ENCODE measurements at regions not wholly inside any gene's neighbourhood (a gene's known extent, or its start where the extent isn't known, plus 50 kb on each side); places are given as distances from the start of the nearest gene placed in this dataset.

DNA sequence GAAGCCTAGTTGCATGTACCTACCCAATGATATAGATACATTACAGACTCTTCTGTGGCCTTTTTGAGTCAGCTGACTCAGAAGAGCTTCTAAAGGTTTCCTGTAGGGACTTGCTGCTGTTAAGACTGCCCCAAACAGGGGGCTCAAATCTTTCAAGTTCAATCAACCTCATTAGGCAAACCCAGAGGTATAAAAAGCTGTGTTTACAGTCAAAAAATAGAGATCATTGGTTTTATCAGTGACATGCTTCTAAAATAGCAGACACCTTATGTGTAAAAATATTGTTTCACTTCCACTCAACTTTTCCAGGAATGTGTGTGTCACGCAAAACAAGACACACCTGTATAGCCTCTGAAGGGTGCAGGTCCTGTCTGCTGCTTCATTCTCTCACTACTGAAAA is 624.3 kb upstream of the FANCL start:
- TF ChIP-seq, protein P1, sequence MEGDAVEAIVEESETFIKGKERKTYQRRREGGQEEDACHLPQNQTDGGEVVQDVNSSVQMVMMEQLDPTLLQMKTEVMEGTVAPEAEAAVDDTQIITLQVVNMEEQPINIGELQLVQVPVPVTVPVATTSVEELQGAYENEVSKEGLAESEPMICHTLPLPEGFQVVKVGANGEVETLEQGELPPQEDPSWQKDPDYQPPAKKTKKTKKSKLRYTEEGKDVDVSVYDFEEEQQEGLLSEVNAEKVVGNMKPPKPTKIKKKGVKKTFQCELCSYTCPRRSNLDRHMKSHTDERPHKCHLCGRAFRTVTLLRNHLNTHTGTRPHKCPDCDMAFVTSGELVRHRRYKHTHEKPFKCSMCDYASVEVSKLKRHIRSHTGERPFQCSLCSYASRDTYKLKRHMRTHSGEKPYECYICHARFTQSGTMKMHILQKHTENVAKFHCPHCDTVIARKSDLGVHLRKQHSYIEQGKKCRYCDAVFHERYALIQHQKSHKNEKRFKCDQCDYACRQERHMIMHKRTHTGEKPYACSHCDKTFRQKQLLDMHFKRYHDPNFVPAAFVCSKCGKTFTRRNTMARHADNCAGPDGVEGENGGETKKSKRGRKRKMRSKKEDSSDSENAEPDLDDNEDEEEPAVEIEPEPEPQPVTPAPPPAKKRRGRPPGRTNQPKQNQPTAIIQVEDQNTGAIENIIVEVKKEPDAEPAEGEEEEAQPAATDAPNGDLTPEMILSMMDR (IDR thresholded peaks at IDR 0.05; ENCODE audit: insufficient read depth, low read length), result no peak
- no peak overlapping the region for H3K4me3 ChIP-seq (ENCODE audit: low read depth, low read length)
- no peak for DNase-seq (ENCODE audit: low read depth)

DNA sequence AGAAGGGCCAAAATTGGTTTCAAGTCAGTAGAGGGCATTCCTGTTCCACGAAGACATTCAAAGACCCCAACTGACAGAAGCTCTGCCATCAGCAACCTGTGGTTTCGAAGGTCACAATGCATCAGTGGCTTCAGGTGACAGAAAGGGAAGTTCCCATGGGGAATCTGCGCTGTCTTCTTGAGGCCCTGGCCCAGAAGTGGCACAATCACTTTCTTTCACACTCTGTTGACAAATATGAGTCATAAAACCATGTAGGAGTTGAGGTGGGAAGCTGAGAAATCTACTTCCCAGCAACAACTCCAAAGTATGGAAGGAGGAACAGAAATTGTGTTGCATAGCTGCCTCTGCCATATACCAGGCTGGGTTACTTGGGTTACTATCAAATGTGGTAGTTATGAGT is 621.1 kb upstream of the FANCL start:
- DNase-seq (ENCODE audit: low read depth), result no peak
- TF ChIP-seq, protein P1 (IDR thresholded peaks at IDR 0.05; ENCODE audit: insufficient read depth, low read length), result no peak
- no peak overlapping the region for H3K4me3 ChIP-seq (ENCODE audit: low read depth, low read length)

DNA sequence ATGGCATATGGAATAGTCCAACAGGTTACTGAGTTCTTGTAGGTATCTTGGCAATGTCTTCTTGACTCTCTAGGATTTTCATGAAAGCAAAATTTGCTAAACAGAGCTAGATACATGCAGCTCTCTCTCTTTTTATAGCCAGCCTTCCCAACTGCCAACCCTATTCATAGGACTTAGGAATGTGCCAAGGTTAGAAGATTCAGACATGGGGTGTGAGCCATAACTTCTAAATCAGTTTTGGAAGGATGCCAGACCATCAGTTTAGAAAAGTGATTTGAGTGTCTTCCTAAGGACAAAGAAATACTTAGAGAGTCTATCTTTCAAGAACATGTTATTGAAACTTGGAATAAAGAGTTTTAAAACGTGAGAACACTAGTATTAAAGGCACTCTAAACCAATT is 619.5 kb upstream of the FANCL start:
- H3K4me3 ChIP-seq (ENCODE audit: low read depth, low read length), result no peak overlapping the region
- DNase-seq (ENCODE audit: low read depth), result no peak
- TF ChIP-seq, protein P1 (IDR thresholded peaks at IDR 0.05; ENCODE audit: insufficient read depth, low read length), result no peak

DNA sequence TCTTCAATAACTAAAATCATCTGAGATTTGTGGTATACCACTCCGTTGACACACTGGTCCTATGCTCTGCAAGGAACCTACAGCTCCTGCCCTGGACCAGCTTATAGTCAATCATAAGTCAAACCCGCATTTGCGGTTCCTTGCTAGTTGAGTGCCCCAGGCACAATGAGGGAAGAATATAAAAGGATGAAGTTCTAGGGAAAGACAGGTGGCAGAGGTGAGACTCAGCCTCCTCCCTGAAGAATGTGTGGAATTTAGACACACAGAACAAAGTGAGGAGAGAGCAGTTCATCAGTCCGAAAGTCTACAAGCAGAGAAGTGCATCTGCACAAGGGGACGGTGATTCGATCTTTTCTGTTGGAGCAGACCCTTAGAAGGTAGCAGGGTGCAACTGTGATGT is 615.0 kb upstream of the FANCL start:
- TF ChIP-seq, protein P1 (IDR thresholded peaks at IDR 0.05; ENCODE audit: insufficient read depth, low read length), result no peak
- no peak overlapping the region for H3K4me3 ChIP-seq (ENCODE audit: low read depth, low read length)
- no peak for DNase-seq (ENCODE audit: low read depth)

DNA sequence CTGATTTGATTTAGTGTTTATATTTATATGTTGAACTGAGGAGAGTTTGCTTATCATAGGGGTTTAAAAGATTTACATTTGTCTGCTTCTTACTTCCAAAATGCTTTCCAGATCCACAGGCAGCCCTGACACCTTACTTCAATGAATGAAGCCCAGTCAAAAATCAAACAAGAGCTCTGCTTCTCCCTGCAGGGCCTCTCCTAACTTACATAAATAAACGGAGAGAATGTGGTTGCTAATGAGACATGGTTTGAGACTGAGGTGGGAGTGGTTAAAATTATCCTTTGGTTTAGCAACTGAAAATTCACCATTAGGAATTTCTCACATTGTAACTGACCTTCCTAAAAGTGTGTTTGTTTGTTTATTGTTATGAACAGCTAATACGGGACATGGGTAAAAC is 612.3 kb upstream of the FANCL start:
- TF ChIP-seq, protein P1 (IDR thresholded peaks at IDR 0.05; ENCODE audit: insufficient read depth, low read length), result no peak
- no peak overlapping the region for H3K4me3 ChIP-seq (ENCODE audit: low read depth, low read length)
- DNase-seq (ENCODE audit: low read depth), result no peak

DNA sequence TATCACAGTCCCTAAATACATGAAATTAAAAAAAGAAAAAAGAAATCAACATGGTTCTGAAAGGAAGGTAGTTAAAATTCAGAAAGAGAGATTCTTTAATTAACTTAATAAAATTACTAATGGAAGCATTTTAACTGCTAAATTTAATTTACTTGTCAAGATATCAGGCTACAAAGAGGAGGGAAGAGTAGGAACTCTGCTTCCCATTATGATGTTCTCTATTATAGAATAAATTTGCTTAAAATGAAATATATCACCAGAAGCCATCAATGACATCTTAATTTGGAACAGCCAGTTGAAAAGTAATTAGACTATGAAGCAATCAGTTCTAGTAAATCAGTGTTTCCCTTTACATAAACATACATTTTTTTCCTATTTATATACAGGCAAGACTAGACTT is 611.8 kb upstream of the FANCL start:
- no peak for DNase-seq (ENCODE audit: low read depth)
- TF ChIP-seq, protein P1 (IDR thresholded peaks at IDR 0.05; ENCODE audit: insufficient read depth, low read length), result no peak
- H3K4me3 ChIP-seq (ENCODE audit: low read depth, low read length), result no peak overlapping the region

DNA sequence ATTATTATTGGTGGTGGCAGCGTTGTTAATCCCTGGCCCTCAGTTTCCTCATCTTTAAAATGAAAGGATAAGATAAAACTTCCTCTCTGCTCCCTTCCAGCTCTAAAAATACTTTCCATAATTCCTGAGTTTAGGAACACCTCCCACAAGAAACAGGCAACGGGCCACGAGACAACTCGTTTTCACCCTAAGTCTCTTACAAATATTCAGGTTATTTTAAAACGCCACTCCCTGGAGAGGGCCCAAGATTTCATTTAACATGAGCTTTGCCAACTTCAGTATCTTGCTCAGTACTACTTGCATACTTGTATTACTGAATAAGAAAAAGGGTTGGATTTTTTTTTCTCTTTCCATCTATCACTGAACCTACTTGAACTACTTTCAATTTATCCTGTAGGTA is 611.1 kb upstream of the FANCL start:
- TF ChIP-seq, protein P1 (IDR thresholded peaks at IDR 0.05; ENCODE audit: insufficient read depth, low read length), result no peak
- no peak for DNase-seq (ENCODE audit: low read depth)
- no peak overlapping the region for H3K4me3 ChIP-seq (ENCODE audit: low read depth, low read length)

Data from fibroblast of the aortic adventitia (primary cell).